Stimulated activated CD4-positive, alpha-beta T cell treated with anti-CD3 and anti-CD28 coated beads, Interleukin-4, amount 100 ng/mL, for 24 hours (primary cell): ENCODE measurements at regions not wholly inside any gene's neighbourhood (a gene's known extent, or its start where the extent isn't known, plus 50 kb on each side); places are given as distances from the start of the nearest gene placed in this dataset.
"Not testable (repeated sequence)": the region's sequence is repeated elsewhere in the genome, so short reads cannot be mapped to it uniquely, and the experiment has no call there.

Experiments used
- DNase-seq: peaks from one replicate; pipeline ENCODE4 v3.0.0-alpha.2; 2020

GRCh38 chr7:73170902-73171301 lies 85.1 kb upstream of the SPDYE9 start:
- not testable (repeated sequence) for DNase-seq

GRCh38 chr7:73170415-73170814 lies 84.6 kb upstream of the SPDYE9 start:
- DNase-seq = not testable (repeated sequence)

- not testable (repeated sequence) for DNase-seq
Observed at GRCh38 chr7:73166152-73166551, 80.3 kb upstream of the SPDYE9 start.

- not testable (repeated sequence) for DNase-seq
Observed at GRCh38 chr7:73162680-73163079, 76.8 kb upstream of the SPDYE9 start.

GRCh38 chr7:73161727-73162126 lies 75.9 kb upstream of the SPDYE9 start:
- not testable (repeated sequence) for DNase-seq

GRCh38 chr7:73157169-73157661 lies 71.4 kb upstream of the SPDYE9 start:
- not testable (repeated sequence) for DNase-seq

GRCh38 chr7:73156510-73157168 lies 70.8 kb upstream of the SPDYE9 start:
- not testable (repeated sequence) for DNase-seq

GRCh38 chr7:73154586-73155038 lies 68.8 kb upstream of the SPDYE9 start:
- peak; percentile 86 for DNase-seq

- DNase-seq = not testable (repeated sequence)
Observed at GRCh38 chr7:73153921-73154585, 68.2 kb upstream of the SPDYE9 start.

GRCh38 chr7:73148570-73148969 lies 62.7 kb upstream of the SPDYE9 start:
- not testable (repeated sequence) for DNase-seq

- DNase-seq = not testable (repeated sequence)
Observed at GRCh38 chr7:73147681-73148080, 61.8 kb upstream of the SPDYE9 start.

- DNase-seq = not testable (repeated sequence)
Observed at GRCh38 chr7:73143993-73144392, 58.2 kb upstream of the SPDYE9 start.

- DNase-seq = not testable (repeated sequence)
Observed at GRCh38 chr7:73137922-73138321, 52.1 kb upstream of the SPDYE9 start.
